HG02870 (cell line): ENCODE measurements at regions not wholly inside any gene's neighbourhood (a gene's known extent, or its start where the extent isn't known, plus 50 kb on each side); places are given as distances from the start of the nearest gene placed in this dataset.
"Not testable (repeated sequence)": the region's sequence is repeated elsewhere in the genome, so short reads cannot be mapped to it uniquely, and the experiment has no call there.

Experiments
- ATAC-seq: cut with Tn5 transposase; IDR thresholded peaks from one replicate; pipeline ENCODE4 v1.9.1; 2021; ENCODE audit warnings: mild to moderate bottlenecking, moderate library complexity; ENCODE audit not compliant: unreplicated experiment

DNA sequence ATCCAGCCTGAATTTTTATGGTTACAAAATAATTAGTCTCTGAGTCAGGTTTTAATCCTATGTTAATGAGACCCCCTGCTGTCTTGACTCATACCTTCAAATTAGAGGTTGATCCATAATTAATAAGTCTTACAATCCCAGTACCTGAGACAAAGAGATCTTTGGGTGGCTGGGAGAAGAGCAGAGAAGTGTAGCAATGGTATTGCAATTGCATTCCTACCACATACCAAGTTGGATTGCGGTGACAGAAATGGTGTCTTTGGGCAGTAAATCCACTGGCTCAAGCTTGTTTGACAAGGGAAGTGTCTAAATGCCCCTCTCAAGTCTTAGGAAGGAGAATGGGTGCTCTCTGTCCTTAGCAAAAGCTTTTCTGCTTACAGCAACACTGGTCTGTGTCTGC lies 150.4 kb downstream of the BTBD3 start:
- ATAC-seq, result no peak

DNA sequence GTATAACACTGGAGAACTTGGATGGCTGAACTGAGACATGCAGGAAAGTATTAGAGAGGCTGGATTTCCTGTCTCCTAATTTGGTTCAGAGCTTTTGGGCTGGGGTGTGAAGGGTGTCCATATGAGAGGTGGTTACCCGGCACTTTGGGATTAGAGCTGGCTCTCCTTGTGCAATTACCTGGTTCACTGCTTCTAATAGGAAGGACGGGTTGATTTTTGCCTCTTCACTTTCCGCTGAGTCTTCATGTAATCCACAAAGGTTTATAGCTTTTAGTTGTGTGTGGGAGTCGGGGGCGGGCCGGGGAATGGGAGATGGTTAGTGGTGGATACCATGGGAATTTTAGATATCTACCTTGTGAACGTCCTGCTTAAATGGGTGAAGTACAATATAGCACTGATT lies 151.5 kb downstream of the BTBD3 start:
- no peak for ATAC-seq

DNA sequence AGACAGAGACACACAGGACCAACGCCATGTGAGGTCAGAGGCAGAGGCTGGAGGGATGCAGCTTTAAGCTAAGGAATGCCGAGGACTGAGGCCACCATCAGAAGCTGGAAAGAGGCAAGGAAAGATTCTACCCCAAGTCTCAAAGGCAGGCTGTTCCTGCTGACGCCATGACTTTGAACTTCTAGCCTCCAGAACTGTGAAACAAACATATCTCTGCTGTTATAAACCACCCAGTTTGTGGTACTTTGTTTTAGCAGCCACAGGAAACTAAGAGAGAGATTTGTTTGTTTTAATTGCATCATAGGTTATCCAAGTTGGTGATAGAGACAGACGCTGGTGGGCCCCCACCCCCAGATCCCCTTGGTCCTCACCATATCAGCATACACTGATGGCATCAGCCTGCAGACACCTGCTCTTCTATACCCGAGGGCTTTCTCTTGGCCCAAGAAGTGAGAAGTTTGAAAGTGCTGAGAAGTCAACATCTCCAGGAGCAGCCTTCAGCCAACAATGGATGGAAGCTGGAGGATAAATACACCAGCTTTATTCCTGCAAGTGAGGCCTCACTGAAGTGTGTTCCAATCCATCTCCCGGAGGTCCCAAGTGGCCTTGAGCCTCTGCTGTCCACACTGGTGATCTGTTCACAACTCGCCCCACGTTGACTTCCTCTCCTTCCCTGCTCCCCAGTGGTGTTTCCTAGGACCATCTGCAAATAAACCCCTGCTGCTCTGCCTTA lies 154.7 kb downstream of the BTBD3 start:
- no peak for ATAC-seq

DNA sequence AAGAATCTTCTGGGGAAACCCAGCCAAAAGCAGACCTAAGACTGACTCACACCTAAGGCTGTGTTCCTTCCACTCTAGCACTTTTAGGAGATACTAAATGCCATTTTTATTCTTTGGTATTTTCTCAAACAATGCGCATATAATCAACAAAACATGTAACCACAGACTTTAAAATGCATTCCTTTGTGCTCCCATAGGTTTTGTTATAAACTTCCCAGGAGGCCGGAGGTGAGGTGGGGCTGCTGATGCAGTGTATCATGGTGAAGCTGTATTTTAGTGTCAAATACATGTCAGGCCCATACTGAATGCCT lies 155.2 kb downstream of the BTBD3 start:
- ATAC-seq, result no peak

DNA sequence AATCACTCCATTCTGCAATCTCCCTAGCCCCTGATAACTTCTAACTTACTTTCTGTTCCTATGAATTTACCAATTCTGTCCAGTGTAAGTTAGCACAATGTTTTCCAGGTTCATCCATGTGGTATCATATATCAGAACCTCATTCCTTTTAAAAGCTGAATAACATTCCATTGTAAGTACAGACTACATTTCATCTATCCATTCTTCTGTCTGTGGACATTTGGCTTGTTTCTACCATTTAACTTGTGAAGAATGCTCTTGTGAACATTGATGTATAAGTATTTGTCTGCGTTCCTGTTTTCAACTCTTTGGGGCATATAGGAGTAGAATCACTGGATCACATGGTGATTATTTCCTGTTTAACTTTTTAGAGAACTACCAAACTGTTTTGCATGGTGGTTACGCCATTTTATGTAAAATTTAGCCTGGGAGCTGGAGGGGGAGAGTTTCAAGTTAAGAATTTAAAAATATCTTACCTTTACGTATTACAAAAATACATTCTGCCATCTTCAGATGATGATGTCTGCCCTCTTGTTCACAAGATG lies 156.5 kb downstream of the BTBD3 start:
- no peak for ATAC-seq

DNA sequence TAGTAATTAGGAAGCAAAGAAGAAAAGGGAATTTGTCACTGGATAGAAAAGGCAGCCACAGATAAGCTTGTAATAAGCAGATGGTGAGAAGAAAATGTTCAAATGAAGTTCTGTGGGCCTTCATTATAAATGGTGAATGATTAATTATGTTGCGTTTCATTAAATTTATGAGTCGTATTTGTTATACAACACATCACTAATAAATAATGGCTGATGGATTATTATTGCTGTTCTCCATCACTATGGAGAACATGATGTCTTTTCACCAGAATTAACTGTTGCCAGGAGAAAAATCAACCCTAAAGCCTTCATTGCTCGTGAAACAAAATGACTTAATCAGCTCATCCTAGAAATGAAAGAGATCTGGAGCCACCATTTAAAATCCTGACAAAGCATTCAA lies 158.5 kb downstream of the BTBD3 start:
- ATAC-seq, result no peak

DNA sequence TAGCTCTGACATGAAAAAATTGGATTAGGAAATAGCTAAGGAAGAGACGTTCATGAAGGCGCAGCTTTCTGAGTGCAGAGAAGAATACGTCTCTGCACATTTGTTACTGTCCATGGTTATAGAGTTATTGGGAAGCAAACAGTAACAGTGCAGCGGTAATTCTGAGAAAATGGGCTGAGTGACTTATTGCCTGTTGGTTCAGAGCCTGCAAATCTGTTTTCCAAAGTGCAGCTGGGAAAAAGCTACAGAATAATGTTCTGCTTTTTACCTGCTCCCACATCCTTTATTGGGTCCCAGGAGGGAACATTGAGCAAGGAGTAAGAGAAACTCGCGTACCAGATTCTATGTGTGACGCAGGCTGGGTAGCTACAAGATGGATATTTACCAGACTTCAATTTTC lies 160.2 kb downstream of the BTBD3 start:
- no peak for ATAC-seq

DNA sequence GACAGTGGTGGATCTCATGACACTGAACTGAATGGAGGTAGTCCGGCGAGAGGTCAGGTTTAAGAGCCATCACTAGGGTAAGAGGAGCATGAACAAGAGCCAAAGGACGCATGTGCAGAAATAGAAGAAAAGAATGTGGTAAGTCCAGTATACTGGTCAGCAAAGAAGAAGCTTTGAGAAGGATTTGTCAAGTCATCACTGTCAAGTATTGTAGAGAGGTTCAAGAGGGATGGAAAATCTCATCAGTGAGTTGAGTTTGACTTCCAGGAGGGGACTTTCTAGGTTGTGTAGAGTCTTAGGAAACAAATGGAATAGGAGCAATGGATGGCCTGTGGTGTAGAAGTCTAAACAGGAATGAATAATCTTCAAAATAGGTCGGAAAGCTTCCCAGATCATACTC lies 161.8 kb downstream of the BTBD3 start:
- ATAC-seq, result no peak

DNA sequence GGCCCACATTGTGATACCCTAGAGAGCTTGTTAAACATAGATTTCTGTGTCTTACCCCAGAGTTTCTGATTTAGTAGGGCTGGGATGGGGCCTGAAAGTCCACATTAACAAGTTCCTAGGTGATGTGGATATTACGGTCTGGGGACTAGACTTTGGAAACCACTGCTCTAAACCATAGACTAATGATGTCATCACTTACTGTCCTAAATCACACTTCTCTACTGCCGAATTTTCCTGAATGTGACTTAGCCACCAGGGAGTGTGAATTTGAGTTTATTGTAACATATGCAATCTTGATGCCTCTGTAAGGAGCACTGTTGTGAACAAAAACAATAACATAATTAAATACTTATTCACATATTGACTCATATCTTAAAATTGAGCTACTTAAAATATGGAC lies 165.6 kb downstream of the BTBD3 start:
- ATAC-seq, result no peak

DNA sequence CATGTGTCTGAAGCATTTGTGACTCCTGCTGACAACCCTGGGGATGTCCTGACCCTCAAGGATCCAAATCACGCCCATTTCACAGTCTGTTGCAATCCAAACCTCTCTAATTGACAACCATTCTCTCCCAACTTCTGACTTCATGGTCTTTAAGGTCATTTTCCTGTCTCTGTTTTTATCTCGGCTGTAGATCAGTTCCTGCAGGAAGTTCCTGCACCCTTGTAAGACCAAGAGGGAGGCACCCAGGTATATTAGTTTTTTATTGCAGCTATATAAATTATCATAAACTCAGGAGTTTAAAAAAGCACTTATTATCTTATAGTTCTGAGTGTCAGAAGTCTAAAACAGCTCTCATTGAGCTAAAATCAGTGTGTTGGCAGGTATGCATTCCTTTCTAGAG lies 166.8 kb downstream of the BTBD3 start:
- no peak for ATAC-seq

DNA sequence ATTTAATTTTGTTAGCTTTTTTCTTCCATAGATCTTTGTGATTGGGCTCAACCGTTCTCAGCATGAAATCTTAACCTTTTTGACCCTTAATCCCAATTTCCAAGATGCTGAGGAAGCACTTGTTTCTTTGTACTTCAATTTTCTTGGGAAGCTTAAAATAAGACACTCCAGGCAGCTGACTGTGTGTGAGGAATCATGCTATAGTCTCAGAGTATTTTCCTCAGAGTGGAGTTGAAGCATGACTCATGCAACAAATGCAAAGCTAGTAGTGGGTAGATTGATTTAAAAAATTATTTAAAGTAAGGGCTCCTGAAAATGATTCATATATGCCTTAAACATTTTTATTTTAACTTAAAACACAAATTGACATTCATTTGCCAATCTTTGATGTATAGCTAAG lies 168.7 kb downstream of the BTBD3 start:
- ATAC-seq, result no peak

DNA sequence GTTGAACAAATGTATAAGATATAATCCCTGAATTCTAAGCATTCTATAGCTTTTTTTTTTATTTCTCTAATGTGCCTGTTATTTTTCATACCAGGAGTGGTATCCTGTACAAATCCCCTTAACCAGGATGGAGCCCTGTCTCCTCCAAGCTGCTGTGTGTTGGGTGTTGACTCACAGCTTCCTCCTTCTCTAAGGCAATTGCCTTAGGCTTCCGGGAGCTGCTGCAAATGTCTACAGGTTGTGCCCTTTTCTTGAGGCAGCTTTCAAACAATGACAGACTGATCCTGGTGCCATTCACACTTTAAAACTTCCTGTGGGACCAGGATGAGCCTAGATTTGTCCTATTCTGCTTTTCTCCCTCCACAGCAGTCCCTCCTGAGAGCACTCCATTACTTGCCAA lies 173.2 kb downstream of the BTBD3 start:
- ATAC-seq, result no peak

DNA sequence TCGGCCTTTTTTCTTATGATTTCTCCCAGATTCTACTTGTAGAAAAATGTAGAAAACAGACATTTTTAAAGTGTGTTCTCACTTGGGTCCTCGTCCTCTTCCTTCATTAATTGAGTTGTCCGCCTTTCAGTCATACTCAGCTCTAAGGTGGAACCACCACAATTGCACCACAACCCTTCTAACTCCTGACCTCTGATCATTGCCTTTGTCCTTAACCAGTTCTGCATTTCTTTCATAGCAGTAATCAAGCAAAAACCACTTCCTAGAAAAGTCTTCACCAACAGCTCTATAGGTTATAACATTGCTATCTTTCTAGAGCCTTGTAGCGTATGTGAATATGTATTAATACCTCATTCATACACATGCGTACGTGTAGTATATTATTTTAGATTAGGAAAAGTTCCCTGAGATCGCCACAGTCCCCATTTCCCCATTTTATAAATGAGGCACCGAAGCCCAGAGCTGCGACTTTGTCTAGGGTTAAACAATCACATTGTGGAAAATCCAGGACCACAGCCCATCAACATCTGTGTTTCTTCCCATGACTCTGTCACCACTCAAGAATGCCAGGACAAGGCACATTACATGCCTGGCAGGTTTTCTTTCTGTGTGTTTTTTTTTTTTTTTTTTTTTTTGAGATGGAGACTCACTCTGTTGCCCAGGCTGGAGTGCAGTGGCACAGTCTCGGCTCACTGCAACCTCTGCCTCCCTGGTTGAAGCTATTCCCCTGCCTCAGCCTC lies 175.5 kb downstream of the BTBD3 start:
- no peak for ATAC-seq

DNA sequence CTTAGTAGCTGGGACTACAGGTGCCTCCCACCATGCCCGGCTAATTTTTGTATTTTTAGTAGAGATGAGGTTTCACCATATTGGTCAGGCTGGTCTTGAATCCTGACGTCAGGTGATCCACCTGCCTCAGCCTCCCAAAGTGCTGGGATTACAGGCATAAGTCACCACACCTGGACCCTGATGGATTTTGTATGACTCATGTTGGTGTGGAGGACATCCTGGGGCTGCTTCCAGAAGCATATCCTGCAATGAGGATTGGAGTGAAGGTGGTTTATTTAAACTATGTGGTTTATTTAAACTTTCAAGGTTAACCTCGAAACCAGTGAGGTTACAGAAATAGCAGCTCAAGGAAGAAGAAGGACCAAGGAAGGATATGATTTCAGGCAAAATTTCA lies 176.1 kb downstream of the BTBD3 start:
- not testable (repeated sequence) for ATAC-seq

DNA sequence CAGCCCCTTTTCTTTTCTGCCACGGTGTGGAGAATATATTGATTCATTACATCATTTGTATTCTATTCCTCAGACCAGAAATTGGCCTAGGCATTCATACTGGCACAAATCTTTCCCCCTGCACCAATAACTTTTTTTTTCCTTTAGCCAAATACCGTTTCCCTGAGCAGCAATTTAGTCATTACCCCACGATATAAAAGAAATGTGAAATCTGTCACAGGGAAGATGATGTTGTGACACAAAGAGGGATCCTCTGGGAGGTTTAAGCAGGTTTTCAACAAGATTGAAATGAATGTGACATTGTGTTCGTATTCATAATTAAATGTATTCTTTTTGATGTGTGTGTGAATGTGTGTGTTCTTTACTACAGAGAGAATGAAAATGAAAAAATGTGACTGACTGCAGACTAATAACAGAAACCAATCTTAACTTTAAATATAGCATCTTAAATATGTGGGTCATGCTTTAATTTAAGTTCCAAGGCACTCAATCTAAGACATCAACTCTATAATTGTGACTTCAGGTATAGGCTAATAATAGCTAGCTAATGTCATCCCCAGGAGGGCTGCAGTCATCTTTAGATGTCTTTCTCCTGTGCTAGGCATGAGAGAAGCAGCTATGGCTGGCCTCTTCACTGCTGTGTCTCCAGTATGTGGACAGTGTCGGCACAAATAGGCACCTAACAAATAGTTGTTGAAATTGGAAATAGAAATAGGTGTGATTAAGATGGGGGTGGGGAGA lies 177.7 kb downstream of the BTBD3 start:
- ATAC-seq, result no peak

DNA sequence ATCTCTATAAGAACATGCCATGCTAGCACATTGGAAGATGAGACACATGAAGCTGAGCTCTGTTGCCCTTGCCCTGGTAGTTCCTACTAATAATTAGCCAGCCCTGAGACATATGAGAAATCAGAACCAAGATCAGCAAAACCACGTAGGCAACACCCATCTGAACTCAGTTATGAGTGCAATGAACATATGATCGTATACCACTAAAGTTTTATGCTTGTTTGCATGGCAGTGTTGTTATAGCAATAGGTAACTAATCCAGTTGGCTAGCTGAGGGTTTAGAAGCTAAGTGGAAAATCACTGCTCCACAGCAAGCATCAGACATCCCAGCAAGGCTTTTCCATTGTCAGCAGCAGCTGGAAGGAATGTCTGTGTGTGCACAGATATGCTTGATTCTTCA lies 180.7 kb downstream of the BTBD3 start:
- no peak for ATAC-seq

DNA sequence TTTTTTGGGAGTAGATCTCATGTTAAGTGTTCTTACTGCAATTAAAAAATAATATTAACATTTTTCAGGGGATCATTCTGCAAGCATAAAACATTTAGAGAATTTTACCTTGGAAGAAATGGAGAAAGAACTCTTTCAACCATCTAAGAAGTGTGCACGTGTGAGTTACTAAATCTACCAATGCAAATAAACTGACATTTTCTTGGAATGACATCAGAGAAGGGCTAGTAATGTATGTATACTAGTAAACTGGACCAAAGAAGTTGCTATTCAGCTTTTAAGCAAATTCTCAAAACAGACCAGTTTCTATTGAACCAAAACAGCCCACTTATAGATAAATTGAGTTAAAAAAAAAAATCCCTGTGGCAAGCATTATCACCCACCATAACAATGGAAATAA lies 191.2 kb downstream of the BTBD3 start:
- no peak for ATAC-seq

DNA sequence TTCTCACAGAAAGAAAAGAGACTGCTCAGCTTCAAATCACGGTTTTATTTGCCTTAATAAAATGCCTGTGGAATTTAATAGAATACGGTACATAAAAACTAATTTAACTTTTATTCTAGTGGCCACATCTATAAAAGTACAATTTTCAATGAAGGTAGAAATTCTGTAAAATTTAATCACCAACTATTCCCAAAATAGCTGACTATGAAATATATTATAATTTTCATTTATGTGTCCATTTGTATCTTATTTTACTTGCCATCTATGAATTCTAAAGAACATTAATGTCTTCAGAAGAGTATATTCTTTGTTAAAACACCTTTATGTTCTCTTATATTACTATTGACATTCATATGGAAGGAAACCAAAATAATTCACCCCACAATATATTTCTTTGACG lies 192.6 kb downstream of the BTBD3 start:
- no peak for ATAC-seq

DNA sequence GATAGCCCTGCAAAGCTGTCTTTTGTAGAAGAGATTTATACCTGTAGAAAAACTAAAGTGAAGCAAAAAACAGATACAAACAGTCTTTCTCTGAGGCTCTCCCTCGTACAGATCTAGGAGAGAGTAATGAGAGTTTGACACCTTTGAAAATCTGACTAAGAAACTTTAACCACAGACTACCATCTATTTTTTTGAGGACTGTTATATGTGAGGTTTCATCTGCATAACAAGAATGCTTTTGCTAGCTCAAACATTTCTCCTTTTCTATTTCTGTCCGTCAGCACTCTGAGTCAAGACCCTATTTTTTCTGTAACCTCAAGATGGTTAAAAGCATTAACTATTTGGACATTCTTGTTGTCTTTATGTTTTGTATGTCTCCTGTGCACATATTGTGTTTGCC lies 193.0 kb downstream of the BTBD3 start:
- no peak for ATAC-seq

DNA sequence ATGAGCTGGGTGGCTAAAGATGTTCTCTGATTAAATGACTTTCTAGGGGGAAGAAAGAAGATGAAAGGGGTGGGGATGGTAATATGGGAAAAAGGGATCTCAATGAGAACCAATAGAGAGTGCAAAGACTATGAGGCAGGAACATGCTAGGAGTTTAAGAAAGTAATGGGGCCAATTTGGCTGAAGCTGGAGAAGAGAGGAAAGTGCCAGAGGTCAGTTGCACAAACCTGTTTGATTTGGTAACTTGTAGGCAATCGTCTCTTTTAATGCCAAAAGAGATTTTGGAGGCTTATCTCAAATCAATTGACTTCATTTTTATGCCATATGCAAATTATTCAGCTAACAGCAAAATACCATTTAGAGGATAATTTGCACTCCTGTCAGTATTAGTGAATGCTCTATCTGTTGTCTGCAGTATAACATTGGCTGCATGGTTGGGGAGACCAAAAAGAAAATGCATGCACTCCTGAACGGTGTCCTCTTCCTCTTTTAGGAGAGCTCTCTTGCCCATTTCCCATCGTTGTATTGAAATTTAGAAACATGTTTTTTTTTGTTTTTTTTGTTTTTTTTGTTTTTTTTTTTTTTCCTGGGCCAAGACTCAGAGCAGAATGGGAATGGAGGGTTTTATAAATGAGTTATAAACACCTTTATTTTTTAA lies 193.9 kb downstream of the BTBD3 start:
- ATAC-seq, result no peak

DNA sequence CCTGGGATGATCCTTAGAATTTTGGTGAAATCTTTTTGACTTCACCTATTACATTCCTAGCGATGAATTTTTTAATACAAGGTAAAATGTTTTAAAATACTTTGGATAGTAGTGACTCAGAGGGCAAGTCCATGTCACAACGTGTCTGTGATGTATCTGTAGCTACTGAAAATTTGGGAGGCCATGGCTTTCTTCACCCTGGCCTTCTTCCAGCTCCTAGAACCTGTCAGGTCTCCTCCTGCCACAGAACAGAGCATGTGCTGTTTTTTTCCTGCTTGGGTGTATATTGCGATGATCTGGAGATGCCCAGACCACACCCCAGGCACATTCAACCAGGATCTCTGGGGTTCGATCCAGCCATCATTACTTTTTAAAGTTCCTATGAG lies 194.4 kb downstream of the BTBD3 start:
- no peak for ATAC-seq
